ENCODE measurements at regions not wholly inside any gene's neighbourhood (a gene's known extent, or its start where the extent isn't known, plus 50 kb on each side); places are given as distances from the start of the nearest gene placed in this dataset.

- DNase-seq = no peak
These were observed 153.8 kb upstream of the E2F8 start for GRCh38 chr11:19394525-19395016.

GRCh38 chr11:19393941-19394340 lies 153.2 kb upstream of the E2F8 start:
- no peak for DNase-seq

DNA sequence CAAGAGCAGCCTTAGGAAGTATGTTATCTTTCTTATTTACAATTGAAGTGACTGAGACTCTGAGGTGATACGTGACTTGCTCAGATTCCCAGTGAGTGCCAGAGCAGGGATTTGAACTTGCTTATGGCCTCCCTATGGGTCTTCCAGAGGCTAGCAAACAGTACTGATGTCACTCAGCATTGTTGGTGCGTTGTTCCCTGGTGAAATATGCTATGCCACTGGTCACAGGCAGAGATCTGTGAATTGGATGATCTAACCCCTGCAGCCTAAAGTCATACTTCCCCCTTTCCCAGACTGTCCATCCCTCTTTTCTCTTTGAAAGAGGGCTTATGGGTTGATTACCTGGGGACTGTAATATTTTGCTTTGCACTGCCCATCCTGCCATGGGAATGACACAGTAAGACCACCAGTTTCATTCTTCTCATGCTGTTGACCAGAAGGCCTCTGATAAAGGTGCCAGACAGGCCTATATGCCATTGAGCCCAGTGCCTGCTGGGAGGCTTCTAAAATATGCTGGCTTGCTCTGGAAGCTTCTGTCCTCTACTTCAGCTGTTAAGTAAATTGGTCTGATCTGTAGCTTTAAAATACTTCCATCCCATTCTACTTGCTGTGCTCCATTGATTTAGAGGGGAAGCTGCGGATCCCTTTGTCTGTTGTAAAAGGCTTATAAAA lies 152.2 kb upstream of the E2F8 start:
- DNase-seq = no peak

GRCh38 chr11:19392321-19392720 lies 151.6 kb upstream of the E2F8 start:
- DNase-seq = no peak

GRCh38 chr11:19391652-19392051 lies 150.9 kb upstream of the E2F8 start:
- DNase-seq = no peak

- DNase-seq = no peak
These were observed 150.3 kb upstream of the E2F8 start for GRCh38 chr11:19391026-19391425.

GRCh38 chr11:19389787-19390303 lies 149.1 kb upstream of the E2F8 start:
- no peak for DNase-seq

- no peak for DNase-seq
These were observed 141.4 kb upstream of the E2F8 start for GRCh38 chr11:19382131-19382611.

GRCh38 chr11:19380375-19380774 lies 139.6 kb upstream of the E2F8 start:
- no peak for DNase-seq

DNA sequence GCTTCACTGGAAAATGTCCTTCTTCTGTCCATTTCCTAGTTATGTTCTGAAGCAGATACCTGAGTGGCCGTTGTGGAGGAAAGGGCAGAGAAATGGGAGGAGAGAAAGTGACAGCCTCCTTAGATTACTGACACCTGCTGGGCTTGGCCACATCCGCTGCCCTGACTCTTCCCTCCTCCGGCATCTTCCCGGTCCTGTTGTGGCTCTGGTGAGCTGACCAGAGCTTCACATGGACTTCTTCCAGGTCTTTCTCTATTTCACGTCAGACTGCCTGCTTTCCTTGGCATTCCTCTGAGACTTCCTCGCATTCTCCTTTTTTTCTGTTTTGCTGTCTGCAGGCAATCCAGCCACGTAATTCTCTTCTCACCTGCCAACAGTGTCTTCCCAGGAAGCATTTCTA lies 138.7 kb upstream of the E2F8 start:
- no peak for DNase-seq

GRCh38 chr11:19378814-19379213 lies 138.1 kb upstream of the E2F8 start:
- DNase-seq = no peak

GRCh38 chr11:19377881-19378280 lies 137.1 kb upstream of the E2F8 start:
- no peak for DNase-seq

GRCh38 chr11:19375440-19375839 lies 134.7 kb upstream of the E2F8 start:
- DNase-seq = no peak

DNA sequence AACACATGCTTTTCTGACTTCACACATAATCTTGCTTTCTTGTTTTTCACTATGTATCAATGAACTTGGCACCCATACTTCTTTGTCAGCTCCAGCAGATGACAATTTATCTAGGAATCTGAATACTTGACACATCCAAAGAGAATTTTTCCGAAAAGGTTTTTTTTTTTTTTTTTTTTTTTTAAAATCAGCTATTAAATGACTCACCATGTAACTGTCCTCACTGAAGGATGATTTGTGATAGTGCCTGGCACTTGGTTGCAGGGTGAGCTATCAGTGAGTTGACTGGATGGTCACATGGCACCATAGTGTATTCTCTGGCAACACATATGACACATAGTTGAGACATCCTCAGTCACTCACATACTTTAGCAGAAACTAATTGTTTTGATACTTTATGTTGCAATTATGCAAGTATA lies 133.4 kb upstream of the E2F8 start:
- DNase-seq = no peak

GRCh38 chr11:19372381-19372780 lies 131.6 kb upstream of the E2F8 start:
- no peak for DNase-seq

DNA sequence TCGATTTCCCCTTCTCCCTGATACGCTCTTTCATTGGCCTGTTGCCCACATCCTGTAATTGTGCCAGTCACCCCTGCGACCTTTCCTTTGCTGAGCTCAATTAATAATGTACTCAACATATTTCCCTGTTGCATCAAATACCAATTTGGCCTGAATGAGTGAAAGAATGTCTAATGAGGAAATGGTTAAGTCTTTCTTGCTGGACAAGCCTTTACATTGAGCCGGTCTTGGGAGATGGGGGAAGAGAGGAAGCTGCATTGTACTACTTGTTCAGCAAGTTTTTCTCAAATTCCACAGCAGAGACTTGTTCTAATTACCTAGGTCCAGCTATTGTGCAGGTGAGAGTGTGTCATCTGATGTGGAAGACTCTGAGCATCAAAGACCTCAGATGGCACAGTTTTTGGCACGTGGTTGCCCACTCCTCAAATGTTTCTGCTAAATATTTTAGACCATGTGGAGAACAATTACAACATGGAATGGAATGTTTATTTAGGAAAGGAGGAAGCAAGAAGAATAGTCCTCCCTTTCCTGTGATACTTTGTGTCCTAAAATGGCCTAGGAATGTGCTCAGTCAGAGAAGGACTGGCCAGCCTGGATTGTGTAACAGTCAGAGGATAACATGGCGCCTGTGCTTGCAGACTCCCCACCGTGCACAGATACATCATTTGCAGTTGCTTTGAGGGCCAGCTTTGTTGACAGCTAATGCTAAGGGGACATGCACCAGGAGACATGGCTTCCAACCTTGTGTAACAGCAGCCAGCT lies 129.5 kb upstream of the E2F8 start:
- no peak for DNase-seq

- DNase-seq = no peak
These were observed 128.1 kb upstream of the E2F8 start for GRCh38 chr11:19368726-19369375.

DNA sequence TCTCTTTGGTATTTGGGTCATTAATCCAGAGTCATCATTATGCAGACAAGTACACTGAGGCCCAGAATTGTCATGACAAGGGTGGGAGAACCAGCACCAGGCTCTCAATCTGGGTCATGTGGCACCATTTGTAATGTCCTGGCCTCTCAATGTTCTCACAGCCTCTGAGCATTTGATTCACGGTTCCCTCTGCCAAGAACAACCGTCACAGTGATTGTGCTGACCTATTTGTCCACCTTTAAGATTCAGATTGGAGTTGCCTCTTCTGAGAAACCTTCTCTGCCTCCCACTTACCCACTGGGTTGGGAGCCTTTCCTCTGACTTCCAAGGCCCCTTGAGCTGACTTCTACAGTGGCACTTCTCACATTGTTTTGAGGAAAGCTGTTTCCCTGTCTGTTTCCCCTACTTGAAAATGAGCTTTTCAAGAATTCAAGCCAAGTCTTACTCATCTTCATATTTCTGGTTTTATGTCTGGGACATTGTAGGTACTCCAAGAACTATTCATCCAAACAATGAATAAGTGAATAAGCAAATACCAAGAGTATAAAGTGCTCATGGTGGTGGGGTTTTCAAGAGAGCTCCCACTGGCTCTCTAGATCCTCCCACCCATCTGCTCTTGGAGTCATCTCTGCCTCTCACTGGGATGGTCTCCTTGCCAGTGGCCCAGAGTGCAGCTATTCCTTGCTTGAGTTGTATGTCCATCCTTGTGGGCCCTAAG lies 126.4 kb upstream of the E2F8 start:
- DNase-seq = no peak

GRCh38 chr11:19365743-19366410 lies 125.1 kb upstream of the E2F8 start:
- DNase-seq = no peak

DNA sequence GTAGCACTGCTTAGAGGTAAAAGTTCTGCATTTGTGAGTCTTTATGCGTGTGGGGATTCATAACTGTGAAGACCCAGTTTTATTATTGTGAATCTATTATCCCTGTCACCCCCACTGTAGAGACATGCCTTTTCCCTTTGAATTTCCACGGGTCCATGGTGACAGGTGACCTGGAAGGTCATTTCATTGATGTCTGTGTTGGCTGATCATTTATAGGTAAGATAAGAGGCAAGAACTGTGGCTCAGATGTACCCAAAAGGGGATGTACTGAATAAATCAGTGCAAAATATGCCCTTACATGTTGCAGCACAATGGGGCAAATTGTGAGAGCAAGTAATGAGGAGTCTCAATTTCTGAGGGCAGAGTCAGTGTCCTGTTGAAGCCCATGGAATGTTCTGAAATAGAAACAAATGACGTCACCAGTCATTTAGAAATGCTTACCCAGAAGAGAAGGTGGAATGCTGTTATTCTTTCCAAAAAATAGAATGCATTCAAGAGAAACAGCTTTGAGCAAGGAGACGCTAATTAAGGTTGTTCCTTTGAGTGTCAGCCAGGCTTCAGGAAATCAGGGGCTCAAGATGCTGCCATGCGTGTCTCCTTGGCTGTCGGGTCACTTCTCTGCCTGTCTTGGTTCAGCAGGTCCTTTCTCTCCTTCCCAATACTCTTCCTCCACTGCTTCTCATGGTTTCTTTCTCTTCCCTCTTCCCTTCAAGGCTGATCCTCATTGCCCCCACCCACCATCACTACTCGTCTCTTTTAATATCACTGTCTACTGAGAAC lies 118.7 kb upstream of the E2F8 start:
- no peak for DNase-seq

DNA sequence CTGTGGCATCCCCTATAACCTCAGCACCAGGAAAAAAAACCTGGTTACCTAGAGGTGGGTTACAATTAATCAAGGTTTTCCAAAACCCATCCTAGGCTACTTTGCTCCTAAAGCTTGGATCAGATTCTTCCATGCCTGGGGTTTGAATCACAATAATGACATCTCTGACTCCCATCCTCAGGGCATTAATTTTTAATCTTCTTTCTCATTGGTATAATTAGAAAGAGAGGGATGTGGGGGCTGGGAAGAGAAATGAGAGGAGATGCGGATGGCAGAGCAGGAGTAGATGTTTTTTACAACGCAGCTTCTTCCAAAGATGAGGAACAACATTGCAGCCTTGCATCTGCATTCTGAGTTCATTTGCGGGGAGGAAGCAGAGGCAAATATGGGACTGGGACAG lies 117.2 kb upstream of the E2F8 start:
- no peak for DNase-seq

- no peak for DNase-seq
These were observed 114.9 kb upstream of the E2F8 start for GRCh38 chr11:19355601-19356000.

All from NCI-H1092 (cell line).